Gastrocnemius medialis (tissue), 4 donors: ENCODE measurements at regions not wholly inside any gene's neighbourhood (a gene's known extent, or its start where the extent isn't known, plus 50 kb on each side); places are given as distances from the start of the nearest gene placed in this dataset.

Experiments
- ATAC-seq, 2 donors: fragments of 150-250 bp; one replicate each; pipeline ENCODE4 v1.9.1; 2016
- DNase-seq, 2 donors: peaks; one replicate each; pipeline ENCODE4 v3.0.0-alpha.2; 2019
- H3K27ac ChIP-seq, 4 donors: fragments of 200-600 bp; sonication (generic); 1 replicate in 1 of 4; 2 replicates in 3 of 4; pipeline ENCODE4 v1.5.1; 2016 to 2018; ENCODE audit warnings: mild to moderate bottlenecking in 2 of 4, moderate library complexity in 1 of 4
- H3K27me3 ChIP-seq, 3 donors: fragments of 200-600 bp; sonication (generic) in 2 of 3; 1 replicate in 1 of 3; 2 replicates in 2 of 3; pipeline versions ENCODE4 v1.5.1 to v1.6.0; 2016 to 2019; ENCODE audit warnings: mild to moderate bottlenecking in 1 of 3, moderate library complexity in 1 of 3
- H3K36me3 ChIP-seq, 2 donors: fragments of 200-600 bp; sonication (generic) in 1 of 2; one replicate each; pipeline ENCODE4 v1.5.1; 2017 to 2018
- H3K4me1 ChIP-seq, 2 donors: fragments of 200-600 bp; sonication (generic) in 1 of 2; one replicate each; pipeline ENCODE4 v1.5.1; 2016 to 2017; ENCODE audit warnings: mild to moderate bottlenecking in 2 of 2
- H3K4me3 ChIP-seq, 4 donors: fragments of 200-600 bp; sonication (generic) in 3 of 4; 1 replicate in 1 of 4; 2 replicates in 3 of 4; pipeline ENCODE4 v1.5.1; 2016 to 2019; ENCODE audit warnings: mild to moderate bottlenecking in 2 of 4
- H3K9me3 ChIP-seq, 3 donors: fragments of 200-600 bp; sonication (generic) in 2 of 3; 1 replicate in 1 of 3; 2 replicates in 2 of 3; pipeline ENCODE4 v1.5.1; 2016 to 2019
- CTCF ChIP-seq, 5 experiments: fragments of 450-650 bp in 3 of 5; fragments of 200-600 bp in 2 of 5; sonication (generic) in 2 of 5; IDR thresholded peaks in 4 of 5; conservative IDR thresholded peaks in 1 of 5; 1 replicate in 4 of 5; 2 replicates in 1 of 5; pipeline ENCODE4 v1.5.1; 2016 to 2019; ENCODE audit warnings: antibody characterized with exemption in 5 of 5, mild to moderate bottlenecking in 3 of 5, moderate library complexity in 3 of 5
- POLR2A ChIP-seq, 2 donors: fragments of 450-650 bp; IDR thresholded peaks; one replicate each; pipeline ENCODE4 v1.6.1; 2017; ENCODE audit warnings: antibody characterized with exemption in 2 of 2, mild to moderate bottlenecking in 2 of 2, moderate library complexity in 2 of 2
- in situ Hi-C, 4 donors: fragments of 200-750 bp; cut with MboI; loops; one replicate each; pipeline versions ENCODE4 v1.15.0 to v1.8.0; 2017; ENCODE audit warnings: low sequenced_read_pairs in 4 of 4
- intact Hi-C: fragments of 100-400 bp; cut with DNase I; formaldehyde crosslinking; loops from one replicate; pipeline ENCODE4 v1.15.1; 2023; ENCODE audit warnings: low total_unique reads

GRCh38 chr9:22170556-22170955 is 161.5 kb upstream of the CDKN2B start:
- ATAC-seq (no peak), DNase-seq (no peak)
- no peaks in the 10 kb centered on the region for H3K4me1 ChIP-seq
- TF ChIP-seq POLR2A (IDR thresholded peaks at IDR 0.05) (no peak), CTCF (IDR thresholded peaks at IDR 0.05 in 4 of 5, conservative IDR thresholded peaks at IDR 0.05 in 1 of 5) (no peak)
- H3K27ac ChIP-seq, result no peak overlapping the region
- H3K4me3 ChIP-seq, result no peak overlapping the region
- intact Hi-C loops (no loop called here), in situ Hi-C loops (no loop called here)
- H3K36me3 ChIP-seq, result no peaks in the 10 kb centered on the region
- H3K27me3 ChIP-seq, result no peaks in the 10 kb centered on the region
- no peaks in the 10 kb centered on the region for H3K9me3 ChIP-seq

DNA sequence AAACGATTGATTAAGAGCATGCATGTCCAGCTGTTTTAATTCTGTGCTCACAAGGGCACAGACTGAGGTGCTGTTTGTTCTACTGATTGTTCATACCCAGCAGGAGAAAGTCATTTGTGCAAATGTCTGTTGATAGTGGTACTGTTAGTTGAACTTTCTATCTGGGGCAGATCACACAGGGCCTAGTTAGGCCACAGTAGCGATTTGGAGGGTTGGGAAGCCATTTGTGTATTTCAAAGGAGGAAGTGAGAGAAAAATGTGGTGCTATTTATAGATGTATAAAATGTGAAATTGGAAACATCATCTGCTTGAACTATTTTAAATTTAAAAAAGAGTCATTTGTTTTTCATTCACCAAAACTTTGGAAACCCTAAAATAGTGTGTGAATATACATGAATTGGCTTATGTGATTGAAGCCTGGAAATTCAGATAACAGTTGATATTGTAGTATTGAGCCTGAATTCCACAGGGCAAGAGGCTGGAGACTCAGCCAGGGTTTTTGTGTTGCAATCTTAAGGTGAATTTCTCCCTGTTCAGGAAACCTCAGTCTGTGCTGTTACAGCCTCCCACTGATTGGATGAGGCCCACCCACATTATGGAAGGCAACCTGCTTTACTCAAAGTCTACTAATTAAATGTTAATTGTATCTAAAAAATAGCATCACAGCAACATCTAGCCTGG is 162.0 kb upstream of the CDKN2B start:
- Histone ChIP-seq H3K27ac (no peak overlapping the region), H3K36me3 (no peaks in the 10 kb centered on the region)

GRCh38 chr9:22171691-22172090 is 162.6 kb upstream of the CDKN2B start:
- H3K27me3 ChIP-seq, result no peaks in the 10 kb centered on the region
- in situ Hi-C loops (no loop called here), intact Hi-C loops (no loop called here)
- H3K4me3 ChIP-seq, result no peak overlapping the region
- DNase-seq, result no peak
- H3K9me3 ChIP-seq, result no peaks in the 10 kb centered on the region
- ATAC-seq, result no peak
- H3K4me1 ChIP-seq, result no peaks in the 10 kb centered on the region
- no peak overlapping the region for H3K27ac ChIP-seq
- TF ChIP-seq POLR2A (IDR thresholded peaks at IDR 0.05) (no peak), CTCF (IDR thresholded peaks at IDR 0.05 in 4 of 5, conservative IDR thresholded peaks at IDR 0.05 in 1 of 5) (no peak)
- H3K36me3 ChIP-seq, result no peaks in the 10 kb centered on the region

More for the DNA sequence above, 162.0 kb upstream of the CDKN2B start:
- intact Hi-C loops (no loop called here), in situ Hi-C loops (no loop called here)
- Histone ChIP-seq H3K9me3 (no peaks in the 10 kb centered on the region), H3K4me1 (no peaks in the 10 kb centered on the region), H3K27me3 (no peaks in the 10 kb centered on the region), H3K4me3 (no peak overlapping the region)
- no peak for ATAC-seq
- DNase-seq, result no peak
- no peak for TF ChIP-seq POLR2A (IDR thresholded peaks at IDR 0.05)
- no peak for TF ChIP-seq CTCF (IDR thresholded peaks at IDR 0.05 in 4 of 5, conservative IDR thresholded peaks at IDR 0.05 in 1 of 5)

GRCh38 chr9:22173908-22174307 is 164.8 kb upstream of the CDKN2B start:
- H3K36me3 ChIP-seq, result no peaks in the 10 kb centered on the region
- in situ Hi-C loops (no loop called here), intact Hi-C loops (no loop called here)
- H3K27ac ChIP-seq, result no peak overlapping the region
- H3K9me3 ChIP-seq, result no peaks in the 10 kb centered on the region
- DNase-seq, result no peak
- no peaks in the 10 kb centered on the region for H3K4me1 ChIP-seq
- no peak for TF ChIP-seq CTCF (IDR thresholded peaks at IDR 0.05 in 4 of 5, conservative IDR thresholded peaks at IDR 0.05 in 1 of 5)
- no peak for TF ChIP-seq POLR2A (IDR thresholded peaks at IDR 0.05)
- no peak overlapping the region for H3K4me3 ChIP-seq
- ATAC-seq, result no peak
- H3K27me3 ChIP-seq, result no peaks in the 10 kb centered on the region
